SK-N-SH (cell line): ENCODE measurements at regions not wholly inside any gene's neighbourhood (a gene's known extent, or its start where the extent isn't known, plus 50 kb on each side); places are given as distances from the start of the nearest gene placed in this dataset.

ENCODE experiments used
- FOXM1 ChIP-seq: IDR thresholded peaks from 2 replicates; pipeline ENCODE4 v1.4.0; 2012; ENCODE audit warnings: low read depth, mild to moderate bottlenecking
- MXI1 ChIP-seq: IDR thresholded peaks from 2 replicates; pipeline ENCODE4 v1.6.1; 2012; ENCODE audit warnings: mild to moderate bottlenecking, low read depth, low read length, improper control_type of control experiment
- RCOR1 ChIP-seq: fragments of 150-350 bp; IDR thresholded peaks from 2 replicates; pipeline ENCODE4 v1.6.1; 2017; ENCODE audit warnings: antibody characterized with exemption, low read length
- TF ChIP-seq, protein P1 (sequence below): fragments of 200-600 bp; sonication (generic); IDR thresholded peaks from 2 replicates; pipeline ENCODE4 v1.6.1; 2017; ENCODE audit warnings: antibody characterized with exemption, mild to moderate bottlenecking, moderate library complexity

GRCh38 chr15:46146002-46146401 is 511.2 kb downstream of the SQOR start:
- TF ChIP-seq, protein P1, sequence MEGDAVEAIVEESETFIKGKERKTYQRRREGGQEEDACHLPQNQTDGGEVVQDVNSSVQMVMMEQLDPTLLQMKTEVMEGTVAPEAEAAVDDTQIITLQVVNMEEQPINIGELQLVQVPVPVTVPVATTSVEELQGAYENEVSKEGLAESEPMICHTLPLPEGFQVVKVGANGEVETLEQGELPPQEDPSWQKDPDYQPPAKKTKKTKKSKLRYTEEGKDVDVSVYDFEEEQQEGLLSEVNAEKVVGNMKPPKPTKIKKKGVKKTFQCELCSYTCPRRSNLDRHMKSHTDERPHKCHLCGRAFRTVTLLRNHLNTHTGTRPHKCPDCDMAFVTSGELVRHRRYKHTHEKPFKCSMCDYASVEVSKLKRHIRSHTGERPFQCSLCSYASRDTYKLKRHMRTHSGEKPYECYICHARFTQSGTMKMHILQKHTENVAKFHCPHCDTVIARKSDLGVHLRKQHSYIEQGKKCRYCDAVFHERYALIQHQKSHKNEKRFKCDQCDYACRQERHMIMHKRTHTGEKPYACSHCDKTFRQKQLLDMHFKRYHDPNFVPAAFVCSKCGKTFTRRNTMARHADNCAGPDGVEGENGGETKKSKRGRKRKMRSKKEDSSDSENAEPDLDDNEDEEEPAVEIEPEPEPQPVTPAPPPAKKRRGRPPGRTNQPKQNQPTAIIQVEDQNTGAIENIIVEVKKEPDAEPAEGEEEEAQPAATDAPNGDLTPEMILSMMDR: no peak
- no peak for TF ChIP-seq FOXM1
- TF ChIP-seq RCOR1: no peak
- TF ChIP-seq MXI1: no peak
